ENCODE measurements at regions not wholly inside any gene's neighbourhood (a gene's known extent, or its start where the extent isn't known, plus 50 kb on each side); places are given as distances from the start of the nearest gene placed in this dataset.

DNA sequence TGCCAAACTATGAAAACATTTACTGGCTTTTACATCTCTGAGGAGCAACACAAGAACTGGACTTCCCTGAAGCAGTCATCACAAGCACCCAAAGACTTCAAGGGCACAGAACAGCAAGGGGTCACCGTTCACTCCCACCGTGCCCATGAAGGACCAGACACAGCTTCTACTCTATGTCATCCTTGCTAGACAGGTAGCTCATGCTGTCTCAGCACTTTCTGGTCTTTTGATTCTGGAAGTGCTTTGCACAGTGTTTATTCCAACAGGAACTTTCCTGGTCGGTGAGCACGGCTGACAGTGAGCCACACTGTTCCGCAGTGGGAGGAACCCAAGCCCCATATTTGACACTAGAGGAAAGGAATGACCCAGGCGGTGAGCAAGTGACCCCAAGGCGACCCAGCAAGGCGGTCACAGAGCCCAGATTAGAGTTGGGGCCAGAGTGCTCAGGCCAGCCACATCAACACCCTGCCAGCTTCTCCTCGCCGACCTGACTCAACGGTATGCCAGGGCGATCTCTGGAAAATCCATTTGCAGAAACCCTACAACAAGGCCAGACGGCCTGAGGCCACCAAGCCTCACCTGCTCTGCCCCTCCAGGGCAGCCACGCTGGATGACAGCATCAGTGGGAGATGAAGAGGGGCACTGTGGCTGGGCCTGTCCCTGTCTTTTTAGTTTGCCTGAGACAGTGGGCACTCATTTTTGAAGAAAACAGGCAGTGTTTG lies 318.6 kb downstream of the TCERG1L start:
- TF ChIP-seq, protein P1, sequence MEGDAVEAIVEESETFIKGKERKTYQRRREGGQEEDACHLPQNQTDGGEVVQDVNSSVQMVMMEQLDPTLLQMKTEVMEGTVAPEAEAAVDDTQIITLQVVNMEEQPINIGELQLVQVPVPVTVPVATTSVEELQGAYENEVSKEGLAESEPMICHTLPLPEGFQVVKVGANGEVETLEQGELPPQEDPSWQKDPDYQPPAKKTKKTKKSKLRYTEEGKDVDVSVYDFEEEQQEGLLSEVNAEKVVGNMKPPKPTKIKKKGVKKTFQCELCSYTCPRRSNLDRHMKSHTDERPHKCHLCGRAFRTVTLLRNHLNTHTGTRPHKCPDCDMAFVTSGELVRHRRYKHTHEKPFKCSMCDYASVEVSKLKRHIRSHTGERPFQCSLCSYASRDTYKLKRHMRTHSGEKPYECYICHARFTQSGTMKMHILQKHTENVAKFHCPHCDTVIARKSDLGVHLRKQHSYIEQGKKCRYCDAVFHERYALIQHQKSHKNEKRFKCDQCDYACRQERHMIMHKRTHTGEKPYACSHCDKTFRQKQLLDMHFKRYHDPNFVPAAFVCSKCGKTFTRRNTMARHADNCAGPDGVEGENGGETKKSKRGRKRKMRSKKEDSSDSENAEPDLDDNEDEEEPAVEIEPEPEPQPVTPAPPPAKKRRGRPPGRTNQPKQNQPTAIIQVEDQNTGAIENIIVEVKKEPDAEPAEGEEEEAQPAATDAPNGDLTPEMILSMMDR (IDR thresholded peaks at IDR 0.05): no peak
- TF ChIP-seq POLR2A (IDR thresholded peaks at IDR 0.05): no peak
